Osteoblast (primary cell): ENCODE measurements at regions not wholly inside any gene's neighbourhood (a gene's known extent, or its start where the extent isn't known, plus 50 kb on each side); places are given as distances from the start of the nearest gene placed in this dataset.

Experiments
- DNase-seq: peaks from one replicate; pipeline ENCODE4 v3.0.0; 2011; ENCODE audit warnings: low spot score, mixed read lengths; ENCODE audit not compliant: insufficient read length; ENCODE audit errors: missing footprints
- H2AFZ ChIP-seq: 2 replicates; pipeline ENCODE4 v1.6.0; 2011; ENCODE audit warnings: mild to moderate bottlenecking, low read length
- H3K27ac ChIP-seq: 2 replicates; pipeline ENCODE4 v1.5.1; 2011; ENCODE audit warnings: mild to moderate bottlenecking, low read depth, low read length, moderate library complexity
- H3K27me3 ChIP-seq: 2 replicates; pipeline ENCODE4 v1.6.0; 2012; ENCODE audit warnings: mild to moderate bottlenecking, control low read depth, inconsistent platforms, low read length, moderate library complexity; ENCODE audit not compliant: insufficient read depth
- H3K36me3 ChIP-seq: 2 replicates; pipeline ENCODE4 v1.5.1; 2011; ENCODE audit warnings: mild to moderate bottlenecking, low read length, control low read depth, moderate library complexity; ENCODE audit not compliant: insufficient read depth
- H3K4me1 ChIP-seq: 2 replicates; pipeline ENCODE4 v1.5.1; 2011; ENCODE audit warnings: mild to moderate bottlenecking, low read length, control low read depth, moderate library complexity; ENCODE audit not compliant: insufficient read depth
- H3K4me2 ChIP-seq: 2 replicates; pipeline ENCODE4 v1.6.0; 2011; ENCODE audit warnings: mild to moderate bottlenecking, low read length; ENCODE audit not compliant: insufficient read depth
- H3K4me3 ChIP-seq: fragments of 200-600 bp; sonication (generic); 3 replicates; pipeline ENCODE4 v1.5.1; 2012; ENCODE audit warnings: mild to moderate bottlenecking, low read length, inconsistent platforms; ENCODE audit not compliant: insufficient read depth
- H3K79me2 ChIP-seq: 2 replicates; pipeline ENCODE4 v1.6.0; 2012; ENCODE audit warnings: mild to moderate bottlenecking, low read length, control low read depth, inconsistent platforms; ENCODE audit not compliant: insufficient read depth
- H3K9me3 ChIP-seq: 2 replicates; pipeline ENCODE4 v1.5.1; 2011; ENCODE audit warnings: low read depth, low read length, control low read depth
- H4K20me1 ChIP-seq: 2 replicates; pipeline ENCODE4 v1.6.0; 2012; ENCODE audit warnings: mild to moderate bottlenecking, low read length, control low read depth; ENCODE audit not compliant: insufficient read depth
- TF ChIP-seq, protein P1 (sequence below): IDR thresholded peaks from 2 replicates; pipeline ENCODE4 v1.5.1; 2011; ENCODE audit warnings: mild to moderate bottlenecking, low read depth, low read length, moderate library complexity; ENCODE audit errors: extremely low read depth

DNA sequence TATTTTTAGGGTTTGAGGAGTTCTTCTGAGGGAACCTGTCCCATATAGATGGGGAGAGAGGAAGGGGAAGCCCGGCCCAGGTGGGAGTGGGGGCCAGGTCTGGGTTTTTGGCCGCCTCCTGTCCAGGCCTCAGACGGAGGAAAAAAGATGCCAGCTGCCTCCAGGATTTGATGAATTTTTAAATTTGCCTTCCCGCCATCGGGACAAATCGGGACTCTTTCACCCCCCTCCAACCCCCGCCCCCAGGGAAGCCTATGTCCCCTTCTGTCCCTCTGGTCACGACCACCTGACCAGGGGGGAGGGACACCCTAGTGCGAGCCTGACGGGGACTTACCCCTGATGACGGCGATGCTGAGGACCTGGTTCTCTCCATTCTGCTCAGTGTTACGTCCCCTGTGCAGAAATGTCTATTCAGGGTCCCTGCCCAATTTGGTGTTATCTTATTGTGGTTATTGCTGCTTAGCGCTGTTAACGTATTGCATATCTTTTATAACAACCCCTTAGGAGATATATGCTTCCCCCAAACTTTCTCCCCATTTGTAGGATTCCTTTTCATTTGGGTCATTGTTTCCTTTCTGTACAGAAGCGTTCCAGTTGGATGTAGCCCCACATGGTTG, 115.9 kb upstream of the GRK3 start:
- H3K4me1 ChIP-seq: peaks cover 30% of the 10 kb centered on the region
- H3K27me3 ChIP-seq: no peaks in the 10 kb centered on the region
- peak overlapping the region; percentile 93 for H3K4me3 ChIP-seq
- H3K9me3 ChIP-seq: no peaks in the 10 kb centered on the region
- peak overlapping the region; percentile 99 for H3K4me2 ChIP-seq
- peaks cover 56% of the 10 kb centered on the region for H3K79me2 ChIP-seq
- H3K36me3 ChIP-seq: peaks cover under 1% of the 10 kb centered on the region
- peak; percentile 85 for DNase-seq
- H4K20me1 ChIP-seq: peaks cover 36% of the 10 kb centered on the region
- peak overlapping the region; percentile 91 for H2AFZ ChIP-seq
- peak overlapping the region; percentile 94 for H3K27ac ChIP-seq
- TF ChIP-seq, protein P1, sequence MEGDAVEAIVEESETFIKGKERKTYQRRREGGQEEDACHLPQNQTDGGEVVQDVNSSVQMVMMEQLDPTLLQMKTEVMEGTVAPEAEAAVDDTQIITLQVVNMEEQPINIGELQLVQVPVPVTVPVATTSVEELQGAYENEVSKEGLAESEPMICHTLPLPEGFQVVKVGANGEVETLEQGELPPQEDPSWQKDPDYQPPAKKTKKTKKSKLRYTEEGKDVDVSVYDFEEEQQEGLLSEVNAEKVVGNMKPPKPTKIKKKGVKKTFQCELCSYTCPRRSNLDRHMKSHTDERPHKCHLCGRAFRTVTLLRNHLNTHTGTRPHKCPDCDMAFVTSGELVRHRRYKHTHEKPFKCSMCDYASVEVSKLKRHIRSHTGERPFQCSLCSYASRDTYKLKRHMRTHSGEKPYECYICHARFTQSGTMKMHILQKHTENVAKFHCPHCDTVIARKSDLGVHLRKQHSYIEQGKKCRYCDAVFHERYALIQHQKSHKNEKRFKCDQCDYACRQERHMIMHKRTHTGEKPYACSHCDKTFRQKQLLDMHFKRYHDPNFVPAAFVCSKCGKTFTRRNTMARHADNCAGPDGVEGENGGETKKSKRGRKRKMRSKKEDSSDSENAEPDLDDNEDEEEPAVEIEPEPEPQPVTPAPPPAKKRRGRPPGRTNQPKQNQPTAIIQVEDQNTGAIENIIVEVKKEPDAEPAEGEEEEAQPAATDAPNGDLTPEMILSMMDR: no peak

DNA sequence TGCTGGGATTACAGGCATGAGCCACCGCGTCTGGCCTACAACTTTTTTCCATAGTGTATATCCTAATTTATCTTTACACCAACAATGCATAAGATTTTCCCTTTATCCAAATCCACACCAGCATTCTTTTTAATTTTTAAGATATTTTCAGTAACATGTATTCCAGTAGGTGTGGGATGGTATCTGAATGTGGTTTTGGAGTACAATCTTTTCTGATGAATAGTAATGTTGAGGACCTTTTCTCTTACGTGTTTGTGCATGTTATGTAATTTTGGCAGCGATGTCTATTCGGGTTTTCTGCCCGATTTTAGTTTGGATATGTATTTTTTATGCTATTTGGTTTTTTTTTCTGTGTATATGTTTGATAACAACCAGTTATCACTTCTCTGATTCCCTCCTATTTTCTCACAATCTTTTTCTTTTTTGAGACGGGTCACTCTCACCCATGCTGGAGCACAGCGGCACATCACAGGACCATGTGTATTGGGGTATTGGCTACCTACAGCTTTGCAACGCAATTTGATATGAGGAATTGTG, 114.6 kb upstream of the GRK3 start:
- no peak overlapping the region for H3K27ac ChIP-seq
- H3K27me3 ChIP-seq: no peaks in the 10 kb centered on the region
- DNase-seq: no peak
- H4K20me1 ChIP-seq: peaks cover 45% of the 10 kb centered on the region
- peak overlapping the region; percentile 93 for H3K4me3 ChIP-seq
- TF ChIP-seq, protein P1: no peak
- H2AFZ ChIP-seq: no peak overlapping the region
- peaks cover 68% of the 10 kb centered on the region for H3K79me2 ChIP-seq
- no peaks in the 10 kb centered on the region for H3K9me3 ChIP-seq
- H3K4me1 ChIP-seq: peaks cover 30% of the 10 kb centered on the region
- peak overlapping the region; percentile 99 for H3K4me2 ChIP-seq
- peaks cover 6% of the 10 kb centered on the region for H3K36me3 ChIP-seq

DNA sequence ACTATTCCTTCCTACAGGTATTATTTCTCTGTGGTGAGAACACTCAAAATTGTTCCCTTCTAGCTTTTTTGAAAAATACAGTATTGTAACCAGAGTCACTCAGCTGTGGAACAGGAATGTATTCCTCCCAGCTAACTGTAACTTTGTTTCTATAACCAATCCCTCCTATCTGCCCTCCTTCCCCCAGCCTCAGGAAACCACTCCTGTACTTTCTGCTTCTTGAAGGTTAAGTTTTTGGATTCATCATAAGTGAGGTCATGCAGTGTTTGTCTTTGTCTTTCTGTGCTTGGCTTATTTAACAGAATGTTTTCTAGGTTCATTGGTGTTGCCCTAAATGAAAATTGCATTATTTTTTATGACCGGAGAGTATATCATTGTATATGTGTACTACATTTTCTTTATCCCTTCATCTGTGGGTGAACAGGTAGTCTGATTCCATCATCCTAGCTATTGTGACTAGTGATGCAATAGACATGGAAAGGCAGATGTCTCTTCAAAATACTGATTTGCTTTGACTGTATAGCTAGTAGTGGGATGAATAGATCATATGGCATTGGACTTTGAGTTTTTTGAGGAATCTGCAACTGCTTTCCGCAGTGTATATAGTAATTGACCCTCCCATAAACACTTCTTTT, 112.9 kb upstream of the GRK3 start:
- DNase-seq: no peak
- peak overlapping the region; percentile 41 for H3K4me2 ChIP-seq
- TF ChIP-seq, protein P1: no peak
- H4K20me1 ChIP-seq: peaks cover 49% of the 10 kb centered on the region
- H3K36me3 ChIP-seq: peaks cover 6% of the 10 kb centered on the region
- no peaks in the 10 kb centered on the region for H3K9me3 ChIP-seq
- no peak overlapping the region for H3K4me3 ChIP-seq
- no peak overlapping the region for H2AFZ ChIP-seq
- peaks cover 30% of the 10 kb centered on the region for H3K4me1 ChIP-seq
- peaks cover 78% of the 10 kb centered on the region for H3K79me2 ChIP-seq
- H3K27ac ChIP-seq: peak overlapping the region; percentile 37
- no peaks in the 10 kb centered on the region for H3K27me3 ChIP-seq

DNA sequence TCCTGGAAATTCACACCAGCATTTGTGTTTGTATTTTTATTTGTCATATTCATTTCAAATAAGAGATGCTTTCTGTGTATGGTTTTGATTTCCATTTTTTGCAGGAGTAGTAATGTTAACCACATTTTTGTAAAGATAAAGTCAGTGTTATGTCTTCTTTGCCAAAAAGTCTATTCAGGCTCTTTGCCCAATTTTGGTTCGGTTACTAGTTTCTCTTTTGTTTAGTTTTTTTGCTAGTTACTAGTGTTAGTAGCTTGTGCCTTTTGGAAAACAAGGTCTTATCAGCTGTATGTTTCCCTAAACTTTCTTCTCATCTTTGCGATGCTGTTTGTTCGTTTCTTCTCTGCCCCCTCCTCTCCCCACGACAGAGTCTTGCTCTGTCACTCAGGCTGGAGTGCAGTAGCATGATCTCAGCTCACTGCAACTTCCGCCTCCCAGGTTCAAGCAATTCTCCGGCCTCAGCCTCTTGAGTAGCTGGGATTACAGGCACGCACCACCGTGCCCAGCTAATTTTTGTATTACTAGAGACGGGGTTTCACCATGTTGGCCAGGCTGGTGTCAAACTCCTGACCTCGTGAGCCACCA, 112.3 kb upstream of the GRK3 start:
- Histone ChIP-seq H3K27me3 (no peaks in the 10 kb centered on the region), H3K9me3 (no peaks in the 10 kb centered on the region), H3K79me2 (peaks cover 80% of the 10 kb centered on the region), H3K27ac (peak overlapping the region; percentile 18), H3K4me2 (peak overlapping the region; percentile 41), H3K4me1 (peaks cover 30% of the 10 kb centered on the region), H2AFZ (no peak overlapping the region), H4K20me1 (peaks cover 49% of the 10 kb centered on the region), H3K4me3 (peak overlapping the region; percentile 20), H3K36me3 (peaks cover 6% of the 10 kb centered on the region)
- no peak for DNase-seq
- TF ChIP-seq, protein P1: no peak
